Lower leg skin (tissue), 3 donors: ENCODE measurements at regions not wholly inside any gene's neighbourhood (a gene's known extent, or its start where the extent isn't known, plus 50 kb on each side); places are given as distances from the start of the nearest gene placed in this dataset.
"Not testable (repeated sequence)": the region's sequence is repeated elsewhere in the genome, so short reads cannot be mapped to it uniquely, and the experiment has no call there.

ENCODE experiments used
- POLR2A ChIP-seq, 2 donors: fragments of 450-650 bp; IDR thresholded peaks; one replicate each; pipeline ENCODE4 v1.6.1; 2016 to 2017; ENCODE audit warnings: antibody characterized with exemption in 2 of 2, mild to moderate bottlenecking in 1 of 2, moderate library complexity in 1 of 2
- TF ChIP-seq, protein P1 (sequence below), 3 donors: fragments of 450-650 bp; IDR thresholded peaks; one replicate each; pipeline ENCODE4 v1.5.1; 2016; ENCODE audit warnings: antibody characterized with exemption in 3 of 3, mild to moderate bottlenecking in 3 of 3, moderate library complexity in 2 of 3

DNA sequence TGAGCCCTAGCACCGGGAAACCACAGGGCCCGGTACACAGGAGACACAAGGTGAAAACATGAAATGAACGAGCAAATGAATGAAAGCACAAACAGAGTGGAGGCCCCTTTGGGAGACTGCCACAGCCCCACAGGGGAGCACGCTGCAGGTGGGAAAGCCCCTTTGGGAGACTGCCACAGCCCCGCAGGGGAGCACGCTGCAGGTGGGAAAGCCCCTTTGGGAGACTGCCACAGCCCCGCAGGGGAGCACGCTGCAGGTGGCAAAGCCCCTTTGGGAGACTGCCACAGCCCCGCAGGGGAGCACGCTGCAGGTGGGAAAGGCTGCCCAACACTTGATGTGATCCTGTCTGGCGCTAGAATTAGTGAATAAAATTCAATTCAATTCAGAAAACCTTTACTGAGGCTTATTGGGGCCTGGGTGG lies 623.0 kb downstream of the UQCRFS1 start:
- TF ChIP-seq, protein P1, sequence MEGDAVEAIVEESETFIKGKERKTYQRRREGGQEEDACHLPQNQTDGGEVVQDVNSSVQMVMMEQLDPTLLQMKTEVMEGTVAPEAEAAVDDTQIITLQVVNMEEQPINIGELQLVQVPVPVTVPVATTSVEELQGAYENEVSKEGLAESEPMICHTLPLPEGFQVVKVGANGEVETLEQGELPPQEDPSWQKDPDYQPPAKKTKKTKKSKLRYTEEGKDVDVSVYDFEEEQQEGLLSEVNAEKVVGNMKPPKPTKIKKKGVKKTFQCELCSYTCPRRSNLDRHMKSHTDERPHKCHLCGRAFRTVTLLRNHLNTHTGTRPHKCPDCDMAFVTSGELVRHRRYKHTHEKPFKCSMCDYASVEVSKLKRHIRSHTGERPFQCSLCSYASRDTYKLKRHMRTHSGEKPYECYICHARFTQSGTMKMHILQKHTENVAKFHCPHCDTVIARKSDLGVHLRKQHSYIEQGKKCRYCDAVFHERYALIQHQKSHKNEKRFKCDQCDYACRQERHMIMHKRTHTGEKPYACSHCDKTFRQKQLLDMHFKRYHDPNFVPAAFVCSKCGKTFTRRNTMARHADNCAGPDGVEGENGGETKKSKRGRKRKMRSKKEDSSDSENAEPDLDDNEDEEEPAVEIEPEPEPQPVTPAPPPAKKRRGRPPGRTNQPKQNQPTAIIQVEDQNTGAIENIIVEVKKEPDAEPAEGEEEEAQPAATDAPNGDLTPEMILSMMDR (IDR thresholded peaks at IDR 0.05): not testable (repeated sequence)
- not testable (repeated sequence) for TF ChIP-seq POLR2A (IDR thresholded peaks at IDR 0.05)
